Osteoblast (primary cell): ENCODE measurements at regions not wholly inside any gene's neighbourhood (a gene's known extent, or its start where the extent isn't known, plus 50 kb on each side); places are given as distances from the start of the nearest gene placed in this dataset.
"Not testable (repeated sequence)": the region's sequence is repeated elsewhere in the genome, so short reads cannot be mapped to it uniquely, and the experiment has no call there.

Experiments
- DNase-seq: peaks from one replicate; pipeline ENCODE4 v3.0.0; 2011; ENCODE audit warnings: low spot score, mixed read lengths; ENCODE audit not compliant: insufficient read length; ENCODE audit errors: missing footprints
- H2AFZ ChIP-seq: 2 replicates; pipeline ENCODE4 v1.6.0; 2011; ENCODE audit warnings: mild to moderate bottlenecking, low read length
- H3K27ac ChIP-seq: 2 replicates; pipeline ENCODE4 v1.5.1; 2011; ENCODE audit warnings: mild to moderate bottlenecking, low read depth, low read length, moderate library complexity
- H3K27me3 ChIP-seq: 2 replicates; pipeline ENCODE4 v1.6.0; 2012; ENCODE audit warnings: mild to moderate bottlenecking, control low read depth, inconsistent platforms, low read length, moderate library complexity; ENCODE audit not compliant: insufficient read depth
- H3K36me3 ChIP-seq: 2 replicates; pipeline ENCODE4 v1.5.1; 2011; ENCODE audit warnings: mild to moderate bottlenecking, low read length, control low read depth, moderate library complexity; ENCODE audit not compliant: insufficient read depth
- H3K4me1 ChIP-seq: 2 replicates; pipeline ENCODE4 v1.5.1; 2011; ENCODE audit warnings: mild to moderate bottlenecking, low read length, control low read depth, moderate library complexity; ENCODE audit not compliant: insufficient read depth
- H3K4me2 ChIP-seq: 2 replicates; pipeline ENCODE4 v1.6.0; 2011; ENCODE audit warnings: mild to moderate bottlenecking, low read length; ENCODE audit not compliant: insufficient read depth
- H3K4me3 ChIP-seq: fragments of 200-600 bp; sonication (generic); 3 replicates; pipeline ENCODE4 v1.5.1; 2012; ENCODE audit warnings: mild to moderate bottlenecking, low read length, inconsistent platforms; ENCODE audit not compliant: insufficient read depth
- H3K79me2 ChIP-seq: 2 replicates; pipeline ENCODE4 v1.6.0; 2012; ENCODE audit warnings: mild to moderate bottlenecking, low read length, control low read depth, inconsistent platforms; ENCODE audit not compliant: insufficient read depth
- H3K9me3 ChIP-seq: 2 replicates; pipeline ENCODE4 v1.5.1; 2011; ENCODE audit warnings: low read depth, low read length, control low read depth
- H4K20me1 ChIP-seq: 2 replicates; pipeline ENCODE4 v1.6.0; 2012; ENCODE audit warnings: mild to moderate bottlenecking, low read length, control low read depth; ENCODE audit not compliant: insufficient read depth
- CTCF ChIP-seq: IDR thresholded peaks from 2 replicates; pipeline ENCODE4 v1.5.1; 2011; ENCODE audit warnings: mild to moderate bottlenecking, low read depth, low read length, moderate library complexity; ENCODE audit errors: extremely low read depth

GRCh38 chr9:82911996-82912395, 150.9 kb downstream of the RASEF start:
- no peaks in the 10 kb centered on the region for H3K4me1 ChIP-seq
- no peaks in the 10 kb centered on the region for H3K9me3 ChIP-seq
- no peaks in the 10 kb centered on the region for H3K79me2 ChIP-seq
- no peak overlapping the region for H2AFZ ChIP-seq
- no peak overlapping the region for H3K4me2 ChIP-seq
- H3K36me3 ChIP-seq, result no peaks in the 10 kb centered on the region
- H4K20me1 ChIP-seq, result no peaks in the 10 kb centered on the region
- no peak for TF ChIP-seq CTCF
- no peak overlapping the region for H3K4me3 ChIP-seq
- no peak overlapping the region for H3K27ac ChIP-seq
- no peaks in the 10 kb centered on the region for H3K27me3 ChIP-seq
- no peak for DNase-seq

GRCh38 chr9:82912645-82913044, 150.3 kb downstream of the RASEF start:
- DNase-seq, result no peak
- no peaks in the 10 kb centered on the region for H4K20me1 ChIP-seq
- no peak overlapping the region for H2AFZ ChIP-seq
- no peak overlapping the region for H3K27ac ChIP-seq
- H3K79me2 ChIP-seq, result no peaks in the 10 kb centered on the region
- H3K4me3 ChIP-seq, result no peak overlapping the region
- no peak overlapping the region for H3K4me2 ChIP-seq
- H3K36me3 ChIP-seq, result no peaks in the 10 kb centered on the region
- no peaks in the 10 kb centered on the region for H3K9me3 ChIP-seq
- H3K4me1 ChIP-seq, result no peaks in the 10 kb centered on the region
- H3K27me3 ChIP-seq, result no peaks in the 10 kb centered on the region
- no peak for TF ChIP-seq CTCF

- not testable (repeated sequence) for H4K20me1 ChIP-seq, H3K36me3 ChIP-seq, H3K79me2 ChIP-seq, H3K27me3 ChIP-seq, H3K4me2 ChIP-seq, H3K9me3 ChIP-seq, H3K4me1 ChIP-seq, H2AFZ ChIP-seq, H3K27ac ChIP-seq, H3K4me3 ChIP-seq, DNase-seq
Observed at GRCh38 chr9:82916238-82916637, 146.7 kb downstream of the RASEF start.

- Histone ChIP-seq H3K27ac (no peak overlapping the region), H3K4me2 (no peak overlapping the region), H4K20me1 (no peaks in the 10 kb centered on the region), H2AFZ (no peak overlapping the region), H3K36me3 (no peaks in the 10 kb centered on the region), H3K9me3 (no peaks in the 10 kb centered on the region), H3K4me3 (no peak overlapping the region), H3K79me2 (no peaks in the 10 kb centered on the region), H3K27me3 (no peaks in the 10 kb centered on the region), H3K4me1 (no peaks in the 10 kb centered on the region)
- no peak for DNase-seq
- no peak for TF ChIP-seq CTCF
Observed at GRCh38 chr9:82920154-82920553, 142.8 kb downstream of the RASEF start.

- no peaks in the 10 kb centered on the region for H3K4me1 ChIP-seq
- H4K20me1 ChIP-seq, result no peaks in the 10 kb centered on the region
- H3K27me3 ChIP-seq, result no peaks in the 10 kb centered on the region
- no peak overlapping the region for H3K27ac ChIP-seq
- no peaks in the 10 kb centered on the region for H3K9me3 ChIP-seq
- no peak for TF ChIP-seq CTCF
- no peaks in the 10 kb centered on the region for H3K79me2 ChIP-seq
- H3K36me3 ChIP-seq, result no peaks in the 10 kb centered on the region
- no peak overlapping the region for H2AFZ ChIP-seq
- no peak overlapping the region for H3K4me3 ChIP-seq
- H3K4me2 ChIP-seq, result no peak overlapping the region
- DNase-seq, result no peak
Observed at GRCh38 chr9:82922686-82923085, 140.3 kb downstream of the RASEF start.
